SKM-1 treated with dmso at 0.1 percent for 144 hours (cell line): ENCODE measurements at regions not wholly inside any gene's neighbourhood (a gene's known extent, or its start where the extent isn't known, plus 50 kb on each side); places are given as distances from the start of the nearest gene placed in this dataset.
A peak's percentile ranks its signal among the peaks of the same experiment; 100 is the strongest.
"Not testable (repeated sequence)": the region's sequence is repeated elsewhere in the genome, so short reads cannot be mapped to it uniquely, and the experiment has no call there.

ENCODE experiments used
- DNase-seq: peaks from one replicate; lab custom pipeline; 2025; ENCODE audit not compliant: unreplicated experiment; lab: John Stamatoyannopoulos, UW

GRCh38 chr21:31537872-31538576 lies 121.5 kb upstream of the SOD1 start:
- no peak for DNase-seq

DNA sequence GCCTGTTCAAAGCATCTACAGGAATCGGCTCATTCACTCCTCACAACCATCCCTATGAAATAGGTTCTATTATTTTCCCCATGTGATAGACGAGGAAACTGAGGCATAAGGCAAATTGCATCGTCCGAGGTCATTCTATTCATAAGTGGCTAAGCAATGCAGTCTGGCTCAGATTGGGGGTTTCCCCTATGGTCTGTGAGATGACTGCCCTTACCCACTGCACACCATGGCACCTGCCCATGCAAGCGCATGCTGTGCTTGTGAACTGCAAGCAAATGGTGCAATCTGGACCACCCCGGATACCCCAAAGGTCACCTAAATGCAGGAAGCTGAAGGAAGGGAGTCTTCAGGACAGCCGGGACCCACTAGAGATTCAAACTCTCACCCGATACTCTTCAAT lies 123.4 kb upstream of the SOD1 start:
- no peak for DNase-seq

GRCh38 chr21:31531967-31532366 lies 127.5 kb upstream of the SOD1 start:
- no peak for DNase-seq

GRCh38 chr21:31530897-31531705 lies 128.4 kb upstream of the SOD1 start:
- DNase-seq: no peak

GRCh38 chr21:31530364-31530763 lies 129.1 kb upstream of the SOD1 start:
- no peak for DNase-seq

DNA sequence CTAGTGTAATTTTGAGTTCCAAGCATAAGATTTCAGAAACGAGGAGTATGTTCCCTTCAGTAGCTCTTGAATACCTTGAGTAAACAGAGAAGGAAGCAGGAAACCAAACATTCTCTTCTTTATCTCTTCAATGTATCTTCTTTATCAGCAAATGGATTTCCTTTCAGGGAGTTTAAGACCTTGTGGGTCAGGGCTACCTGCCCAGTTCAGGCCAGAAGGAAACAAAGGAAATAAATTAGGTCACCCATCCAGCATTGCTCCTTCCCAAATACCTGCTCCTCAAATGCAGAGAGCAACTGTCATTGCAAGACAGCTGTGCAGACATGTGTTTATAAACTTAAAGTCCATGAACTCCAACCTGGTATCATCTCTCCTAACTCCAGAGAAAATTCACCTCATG lies 130.1 kb upstream of the SOD1 start:
- DNase-seq: no peak

DNA sequence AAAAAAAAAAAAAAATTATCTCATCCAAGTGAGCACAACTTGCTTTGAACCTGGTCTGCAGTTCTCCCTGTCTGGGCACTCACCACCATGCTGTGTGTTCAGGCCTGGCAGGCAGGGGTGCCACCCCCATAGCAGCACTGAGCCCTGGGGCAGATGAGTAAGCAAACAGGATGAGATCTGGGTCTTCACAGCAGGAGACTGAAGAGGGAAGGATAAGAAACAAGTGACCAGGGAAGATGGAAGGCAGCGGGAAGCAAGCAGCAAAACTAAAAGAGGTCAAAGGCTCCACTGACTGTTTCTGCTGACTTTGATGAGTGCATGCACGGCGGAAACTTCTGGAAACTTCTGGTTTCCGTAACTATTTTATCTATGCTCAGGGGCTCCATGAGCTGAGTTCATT lies 133.5 kb upstream of the SOD1 start:
- DNase-seq: no peak

- no peak for DNase-seq
Observed at GRCh38 chr21:31524140-31524539, 135.4 kb upstream of the SOD1 start.

DNA sequence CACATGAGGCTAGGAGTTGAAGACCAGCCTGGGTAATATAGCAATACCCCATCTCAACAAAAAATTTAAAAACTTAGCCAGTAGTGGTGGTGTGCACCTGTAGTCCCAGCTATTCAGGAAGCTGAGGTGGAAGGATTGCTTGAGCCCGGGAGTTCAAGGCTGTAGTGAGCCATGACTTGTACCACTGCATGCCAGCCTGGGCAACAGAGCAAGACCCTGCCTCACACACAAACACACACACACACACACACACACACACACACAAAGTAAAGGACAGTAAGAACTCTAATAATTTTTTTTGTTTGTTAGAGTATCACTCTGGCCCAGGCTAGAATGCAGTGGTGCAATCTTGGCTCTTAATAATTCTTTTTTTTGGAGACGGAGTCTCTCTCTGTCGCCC lies 138.0 kb upstream of the SOD1 start:
- no peak for DNase-seq

DNA sequence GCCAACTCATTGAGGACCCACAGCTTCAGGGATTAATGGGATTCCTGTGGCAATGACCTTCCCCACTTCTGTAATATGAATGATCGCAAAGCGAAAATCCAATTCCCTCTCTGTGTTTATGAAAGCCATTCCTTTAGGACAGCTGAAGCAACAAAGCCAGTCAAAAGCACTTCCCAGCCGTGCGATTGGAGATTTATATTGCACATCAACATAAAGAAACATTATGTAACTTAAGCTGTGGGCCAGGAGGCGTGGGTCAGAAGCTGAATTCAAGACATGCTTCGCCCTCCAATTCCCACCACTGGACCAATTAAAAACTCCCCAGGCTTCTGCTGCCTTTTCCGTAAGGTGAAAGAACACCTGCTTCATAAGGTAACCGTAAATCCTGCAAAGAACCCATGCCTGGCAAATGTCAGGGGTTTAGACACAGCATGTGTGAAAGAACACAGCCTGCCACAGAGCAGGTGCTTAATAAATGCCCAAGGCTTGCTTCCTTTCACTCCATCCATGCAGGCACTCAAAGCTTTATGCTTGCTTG lies 138.9 kb upstream of the SOD1 start:
- DNase-seq: no peak

DNA sequence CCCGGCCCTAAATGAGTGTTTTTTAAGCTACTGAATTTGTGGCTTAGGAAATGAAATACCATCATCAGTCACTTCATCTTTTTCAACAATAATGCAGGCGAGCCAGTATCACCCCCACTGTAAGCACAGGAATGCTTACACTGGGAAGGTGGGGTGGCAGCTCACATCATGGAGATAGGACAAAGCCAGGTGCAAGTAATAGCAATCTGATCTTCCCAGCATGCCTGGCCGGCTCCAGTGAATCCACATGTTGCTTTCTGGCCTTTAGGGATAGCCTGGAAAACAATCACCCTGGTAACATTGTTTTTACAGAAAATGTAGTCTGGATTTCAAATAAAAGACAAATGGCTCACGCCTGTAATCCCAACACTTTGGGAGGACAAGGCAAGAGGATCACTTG lies 140.9 kb upstream of the SOD1 start:
- no peak for DNase-seq

DNA sequence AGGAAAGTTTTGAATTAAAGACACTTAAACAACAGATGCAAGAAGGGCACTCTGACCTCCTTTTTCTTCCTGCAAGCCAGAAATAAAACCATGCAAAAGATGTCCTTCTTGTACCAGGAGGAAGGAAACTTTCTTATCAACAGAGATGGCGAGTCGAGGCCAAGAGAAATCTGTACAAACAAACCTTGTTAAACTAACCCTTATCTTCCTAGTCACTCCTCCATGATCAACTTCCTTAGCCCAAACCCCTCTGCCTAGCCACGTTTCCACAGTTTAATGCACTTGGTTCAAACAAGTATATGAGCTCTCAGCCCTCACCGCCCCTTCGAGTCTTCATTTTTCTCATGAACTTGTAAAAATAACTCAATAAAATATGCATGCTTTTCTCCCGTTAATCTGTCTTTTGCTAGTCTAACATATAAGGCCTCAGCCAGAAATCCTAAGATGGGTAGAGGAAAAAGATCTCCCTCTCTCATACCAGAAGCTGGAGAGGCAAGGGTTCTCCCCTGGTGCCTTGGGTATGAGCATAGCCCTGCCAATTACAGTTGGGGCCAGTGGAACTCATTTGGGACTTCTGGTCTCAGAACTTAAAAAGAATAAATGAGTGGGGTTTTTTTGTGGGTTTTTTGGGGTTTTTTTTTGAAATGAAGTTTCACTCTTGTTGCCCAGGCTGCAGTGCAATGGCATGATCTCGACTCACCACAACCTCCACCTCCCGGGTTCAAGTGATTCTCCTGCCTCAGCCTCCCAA lies 141.7 kb upstream of the SOD1 start:
- DNase-seq: no peak

DNA sequence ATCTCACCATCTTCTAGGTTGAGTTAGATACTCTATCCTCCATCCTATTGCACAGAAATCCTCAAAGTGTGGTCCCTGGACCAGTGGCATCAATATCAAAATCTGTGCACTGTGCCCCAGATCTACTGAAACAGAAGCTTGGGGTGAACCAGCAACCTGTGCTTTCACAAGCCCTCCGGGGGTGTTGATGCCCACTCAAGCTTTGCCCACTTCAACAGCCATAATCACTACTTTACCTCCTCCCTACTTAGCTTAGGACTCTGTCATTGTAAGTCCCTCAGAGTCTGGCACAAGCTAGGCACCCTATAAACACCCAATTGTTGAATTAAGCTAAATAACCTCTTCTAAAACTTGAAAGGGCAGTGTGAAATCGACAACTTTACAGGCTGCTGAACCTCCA lies 144.2 kb upstream of the SOD1 start:
- no peak for DNase-seq

DNA sequence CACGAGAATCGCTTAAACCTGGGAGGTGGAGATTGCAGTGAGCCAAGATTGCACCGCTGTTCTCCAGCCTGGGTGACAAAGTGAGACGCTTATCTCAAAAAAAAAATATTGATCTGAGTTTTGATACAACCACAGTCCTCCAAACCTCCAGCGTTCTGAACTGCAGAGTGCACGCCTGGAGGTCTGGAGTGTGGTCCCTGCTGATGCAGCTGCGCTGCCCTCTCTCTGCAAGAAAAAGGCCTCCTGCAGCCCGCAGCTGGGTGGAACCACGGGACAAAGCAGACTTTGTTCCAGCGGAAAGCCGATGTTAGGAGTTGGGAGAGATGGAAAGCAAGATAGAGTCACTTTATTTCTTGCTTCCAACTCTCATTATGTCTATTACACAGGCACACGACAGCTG lies 144.9 kb upstream of the SOD1 start:
- no peak for DNase-seq

- not testable (repeated sequence) for DNase-seq
Observed at GRCh38 chr21:31513541-31513940, 146.0 kb upstream of the SOD1 start.

- DNase-seq: not testable (repeated sequence)
Observed at GRCh38 chr21:31511999-31512398, 147.5 kb upstream of the SOD1 start.

GRCh38 chr21:31511258-31511657 lies 148.2 kb upstream of the SOD1 start:
- no peak for DNase-seq

DNA sequence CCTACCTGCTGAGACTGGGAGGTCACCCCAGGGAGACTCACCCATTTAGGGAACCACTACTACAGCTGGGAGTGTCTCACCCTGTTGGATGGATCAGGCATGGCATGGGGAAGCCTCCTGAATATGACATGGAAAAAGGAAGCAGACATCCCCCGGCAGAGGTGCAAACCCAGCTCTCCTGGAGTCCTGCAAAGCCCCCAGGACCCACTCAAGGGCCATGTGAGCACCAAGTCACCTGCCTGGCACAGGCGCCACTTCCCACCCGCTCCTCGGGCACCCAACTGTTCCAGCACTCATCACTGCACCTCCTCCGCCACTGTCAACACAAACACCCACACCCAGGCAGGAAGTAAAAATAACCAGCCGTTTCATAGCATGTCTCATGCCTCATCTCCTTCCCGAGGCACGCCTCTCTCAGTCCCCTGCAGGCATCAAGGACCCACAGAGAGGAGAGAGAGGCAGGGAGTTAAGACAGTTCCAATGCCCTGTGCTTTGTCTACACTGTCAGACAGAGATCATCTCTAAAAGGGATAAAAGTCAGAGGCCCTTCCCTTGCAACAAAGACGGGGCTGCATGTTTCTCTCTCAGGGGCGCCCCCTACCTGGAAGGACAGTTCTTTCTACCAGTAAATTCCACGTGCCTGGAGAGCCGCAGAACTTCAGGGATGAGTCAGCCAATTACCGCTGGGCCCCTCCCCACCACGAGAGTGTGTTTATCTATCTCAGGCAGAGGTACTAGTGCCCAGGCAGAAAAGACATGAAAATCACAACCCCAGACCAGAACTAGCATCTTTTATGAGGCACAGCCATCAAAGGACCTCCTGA lies 150.1 kb upstream of the SOD1 start:
- DNase-seq: peak; percentile 65

DNA sequence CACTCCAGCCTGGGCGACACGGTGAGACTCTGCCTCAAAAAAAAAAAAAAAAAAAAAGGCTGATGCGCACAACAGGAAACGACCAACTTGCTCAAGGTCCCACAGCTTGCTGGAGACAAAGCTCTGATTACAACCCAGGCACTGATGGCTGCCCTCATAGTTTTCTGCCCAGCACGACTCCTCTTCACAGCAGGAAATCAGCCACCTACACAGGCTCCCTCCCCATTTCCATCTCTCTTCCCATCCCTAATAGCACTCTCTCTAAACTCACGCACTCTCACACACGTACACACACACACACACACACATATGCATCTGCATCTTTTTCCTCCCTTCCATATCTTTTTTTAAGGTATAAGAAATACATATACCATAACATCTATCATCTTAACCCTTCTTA lies 153.5 kb upstream of the SOD1 start:
- DNase-seq: no peak

GRCh38 chr21:31503939-31504338 lies 155.6 kb upstream of the SOD1 start:
- no peak for DNase-seq

GRCh38 chr21:31503467-31503866 lies 156.0 kb upstream of the SOD1 start:
- DNase-seq: no peak
